GM19438 (cell line): ENCODE measurements at regions not wholly inside any gene's neighbourhood (a gene's known extent, or its start where the extent isn't known, plus 50 kb on each side); places are given as distances from the start of the nearest gene placed in this dataset.

ENCODE experiments used
- ATAC-seq: cut with Tn5 transposase; IDR thresholded peaks from one replicate; pipeline ENCODE4 v1.9.1; 2021; ENCODE audit warnings: low read depth; ENCODE audit not compliant: unreplicated experiment

DNA sequence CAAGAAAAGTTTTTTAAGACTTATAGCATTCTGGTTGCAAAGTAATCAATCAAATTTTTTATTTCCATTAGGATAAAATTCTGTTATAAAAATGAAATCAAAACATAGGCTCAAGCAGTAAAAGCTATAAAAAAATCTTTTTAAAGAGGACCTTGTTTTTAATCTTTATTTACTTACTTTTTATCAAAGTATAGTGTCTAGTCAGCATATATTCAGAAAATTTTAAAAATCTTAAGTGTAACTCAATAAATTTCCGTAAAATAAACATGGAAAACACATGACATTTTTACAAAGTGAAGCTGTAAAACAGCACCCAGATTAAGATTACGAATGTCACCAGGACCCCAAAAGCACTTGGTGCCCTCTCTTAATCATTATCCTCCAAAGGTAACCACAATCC is 302.4 kb downstream of the TMEM161B start:
- no peak for ATAC-seq

DNA sequence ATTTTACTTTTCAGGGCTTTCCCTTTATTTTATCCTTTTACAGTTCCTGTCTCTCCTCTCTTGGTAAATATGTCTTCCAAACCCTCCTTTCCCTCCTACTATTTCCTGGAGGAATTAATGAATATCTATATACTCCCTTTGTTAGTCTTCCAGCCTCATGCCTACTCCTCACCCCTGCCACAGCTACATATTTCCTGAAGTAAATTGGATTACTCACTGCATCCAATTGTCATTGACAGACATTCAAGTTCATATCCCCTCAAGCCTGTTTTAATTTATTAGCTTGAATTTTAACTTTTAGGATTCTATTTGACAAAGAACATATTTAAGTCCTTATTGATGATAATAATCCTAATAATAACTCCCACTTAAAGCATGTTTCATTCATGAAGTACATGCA is 314.5 kb downstream of the TMEM161B start:
- ATAC-seq, result no peak

DNA sequence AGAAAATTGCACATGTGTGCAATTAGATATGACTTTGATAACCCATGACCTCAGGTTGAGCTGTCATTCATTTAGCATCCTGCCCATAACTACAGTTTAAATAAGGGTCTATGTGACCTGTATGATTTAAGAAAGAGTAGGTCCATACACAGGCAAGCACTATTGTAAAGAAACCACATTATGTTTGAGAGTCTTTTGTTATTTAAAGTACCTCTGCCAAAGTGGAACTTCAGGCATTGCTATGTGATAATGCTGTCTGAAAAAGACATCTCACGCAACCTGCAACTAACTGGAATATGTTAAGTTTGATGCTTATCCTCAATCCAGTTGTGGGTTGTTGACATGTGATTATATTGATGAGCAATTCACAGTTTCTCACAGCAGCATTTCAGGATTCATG is 317.0 kb downstream of the TMEM161B start:
- no peak for ATAC-seq

DNA sequence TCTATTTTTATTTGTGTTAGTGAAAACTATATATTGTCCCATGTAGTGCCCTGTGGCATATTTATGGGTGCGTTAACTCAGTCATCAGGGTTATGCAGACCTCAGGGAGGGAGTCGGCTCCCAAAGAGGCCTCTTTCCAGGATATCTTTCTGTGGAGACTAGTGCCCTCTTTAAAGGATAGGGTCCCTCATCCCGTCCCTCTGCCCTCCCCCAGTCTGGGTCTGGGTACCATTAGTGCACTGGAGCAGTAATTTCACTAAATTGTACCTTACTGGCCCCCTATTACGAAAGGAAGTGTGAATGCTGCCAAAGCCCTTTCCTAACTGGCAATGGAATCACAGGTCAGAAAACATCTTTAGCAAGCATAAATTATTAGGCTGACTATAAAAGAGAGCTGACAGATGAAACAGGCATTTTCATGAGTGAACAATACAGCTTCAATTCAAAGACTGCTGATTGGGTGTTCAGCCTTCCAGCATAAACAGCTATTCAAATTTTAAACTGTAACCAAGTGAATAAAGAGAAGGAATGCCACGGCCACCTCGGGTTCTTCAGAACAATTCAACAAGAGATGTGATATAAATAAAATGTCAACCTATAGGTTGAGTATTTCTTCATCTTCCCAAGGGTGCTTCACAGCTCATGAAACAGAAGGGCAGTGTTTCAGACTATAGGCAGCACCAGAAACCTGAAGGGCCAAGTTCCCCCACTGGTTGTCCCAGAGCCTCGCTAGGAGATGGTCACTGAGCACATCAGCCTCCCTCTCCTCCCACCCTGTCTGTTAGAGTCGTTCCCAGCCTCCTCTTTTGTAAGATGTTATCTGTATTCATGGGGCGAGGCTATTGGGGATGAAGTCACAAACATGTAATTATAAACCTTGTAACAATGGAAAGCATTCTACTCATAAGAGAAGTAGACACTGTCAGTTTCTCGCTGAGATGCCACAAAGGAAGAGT is 318.7 kb downstream of the TMEM161B start:
- no peak for ATAC-seq

DNA sequence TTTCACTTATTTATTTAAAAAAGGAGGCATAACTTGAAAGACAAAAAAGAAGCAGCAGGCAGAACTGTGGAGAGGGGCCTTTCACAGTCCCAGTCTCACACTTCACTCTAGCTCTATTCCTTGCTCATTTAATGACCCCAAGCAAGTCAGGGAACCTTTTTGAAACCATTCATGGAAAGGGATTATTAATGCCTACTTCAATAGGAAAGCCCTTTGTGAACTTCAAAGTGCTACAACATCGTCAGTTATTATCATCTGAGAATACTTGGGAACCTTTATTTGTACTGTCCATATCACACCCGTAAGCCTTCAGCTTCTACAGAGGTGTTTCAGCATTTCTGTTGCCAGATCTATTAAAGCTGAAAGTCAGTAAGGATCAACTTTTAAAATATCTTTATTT is 320.2 kb downstream of the TMEM161B start:
- no peak for ATAC-seq

DNA sequence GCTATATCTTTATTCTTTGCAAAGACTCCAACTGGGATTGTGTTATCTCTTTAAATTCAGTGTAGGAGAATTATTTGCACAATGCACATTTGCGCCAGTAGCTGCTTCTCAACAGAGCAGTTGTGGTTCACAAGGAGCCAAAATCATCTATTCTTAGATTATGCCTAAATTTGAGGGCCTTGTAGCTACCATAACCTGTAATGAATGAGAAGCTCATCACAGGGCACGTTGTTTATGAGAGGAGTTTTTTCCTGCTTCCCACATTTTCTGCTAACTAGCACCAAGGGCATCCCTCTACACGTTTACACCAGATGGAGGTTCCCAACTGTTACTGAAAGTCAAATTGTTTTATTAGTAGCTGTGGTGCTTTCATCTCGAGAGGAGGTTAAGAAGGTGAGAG is 322.4 kb downstream of the TMEM161B start:
- no peak for ATAC-seq

DNA sequence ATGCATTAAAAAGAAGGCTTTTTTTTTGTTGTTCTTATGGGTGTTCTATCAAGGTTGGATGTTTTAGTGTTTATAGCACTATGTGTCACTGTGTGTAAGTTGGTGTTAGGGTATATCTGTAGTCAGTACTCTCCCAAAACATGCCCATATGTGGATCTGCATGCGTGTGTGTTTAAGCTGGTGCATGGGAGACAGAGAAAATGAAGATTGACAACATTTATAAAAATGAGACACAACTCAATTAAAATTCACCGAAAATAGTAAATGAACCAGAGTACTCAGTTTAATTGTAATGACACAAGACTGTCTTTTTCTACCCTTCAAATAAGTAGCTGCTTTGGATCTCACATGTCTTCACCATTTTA is 323.4 kb downstream of the TMEM161B start:
- ATAC-seq, result no peak

DNA sequence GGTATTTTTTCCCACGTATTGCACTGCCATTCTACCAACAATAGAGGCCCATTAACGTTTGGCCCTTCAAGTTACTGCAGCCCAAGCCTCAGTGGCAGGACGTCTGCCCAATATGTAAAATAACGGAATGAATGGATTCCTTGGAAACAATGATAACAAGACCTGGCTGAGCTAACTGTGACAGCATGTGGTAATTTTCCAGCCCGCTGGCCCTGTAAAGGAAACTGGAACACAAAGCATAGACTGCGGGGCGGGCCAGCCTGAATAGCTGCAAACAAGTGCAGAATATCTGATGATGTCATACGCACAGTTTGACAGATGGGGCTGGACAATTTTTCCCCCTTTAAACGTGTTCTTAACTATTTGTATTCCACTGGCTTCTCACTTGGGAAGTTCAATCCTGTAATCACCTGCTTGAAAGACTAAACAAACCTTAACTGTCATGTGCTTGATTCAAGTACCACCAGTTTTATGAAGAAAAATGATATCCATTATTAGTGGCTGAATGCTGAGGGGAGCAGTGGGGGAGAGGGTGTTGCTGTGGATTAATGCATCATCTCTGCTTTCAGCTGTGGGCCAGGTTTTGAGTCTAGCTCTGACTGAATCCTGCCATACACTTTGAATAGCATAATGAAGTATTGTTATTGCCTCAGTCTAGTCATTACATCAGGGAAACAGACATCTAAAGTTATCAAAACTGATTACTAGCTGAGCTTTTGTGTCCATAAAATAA is 323.9 kb downstream of the TMEM161B start:
- no peak for ATAC-seq

DNA sequence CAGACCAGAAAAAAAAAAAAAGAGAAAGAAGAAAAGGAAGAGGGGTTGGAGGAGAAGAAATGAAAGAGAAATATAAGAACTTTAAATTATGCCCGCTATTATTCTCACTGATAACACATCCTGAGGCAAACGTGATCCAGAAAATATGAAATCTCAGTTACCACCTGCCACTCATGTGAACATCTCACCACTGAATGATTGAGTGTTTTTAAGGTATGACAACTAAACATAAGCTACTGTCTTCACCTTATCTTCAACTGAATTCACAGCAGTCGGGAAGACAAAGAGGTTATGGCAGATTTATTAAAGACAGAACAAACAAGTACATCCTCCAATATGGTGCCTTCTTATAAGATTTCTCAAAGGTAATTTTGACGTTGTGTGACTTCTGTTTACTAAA is 327.9 kb downstream of the TMEM161B start:
- no peak for ATAC-seq

DNA sequence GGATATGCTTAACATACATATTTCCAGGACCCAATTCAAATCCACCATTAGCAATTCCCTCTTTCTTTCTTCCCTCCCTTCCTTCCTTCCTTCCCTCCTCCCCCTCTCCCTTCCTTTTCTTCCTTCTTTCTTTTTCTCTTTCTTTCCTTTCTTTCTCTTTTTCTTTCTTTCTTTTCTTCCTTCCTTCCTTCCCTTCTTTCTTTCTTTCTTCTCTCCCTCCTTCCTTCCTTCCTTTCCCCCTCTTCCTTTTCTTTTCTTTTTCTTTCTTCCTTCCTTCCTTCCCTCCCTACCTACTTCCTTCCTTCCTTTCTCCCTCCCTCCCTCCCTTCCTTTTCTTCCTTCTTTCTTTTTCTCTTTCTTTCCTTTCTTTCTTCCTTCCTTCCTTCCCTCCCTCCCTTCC is 332.0 kb downstream of the TMEM161B start:
- ATAC-seq, result no peak

DNA sequence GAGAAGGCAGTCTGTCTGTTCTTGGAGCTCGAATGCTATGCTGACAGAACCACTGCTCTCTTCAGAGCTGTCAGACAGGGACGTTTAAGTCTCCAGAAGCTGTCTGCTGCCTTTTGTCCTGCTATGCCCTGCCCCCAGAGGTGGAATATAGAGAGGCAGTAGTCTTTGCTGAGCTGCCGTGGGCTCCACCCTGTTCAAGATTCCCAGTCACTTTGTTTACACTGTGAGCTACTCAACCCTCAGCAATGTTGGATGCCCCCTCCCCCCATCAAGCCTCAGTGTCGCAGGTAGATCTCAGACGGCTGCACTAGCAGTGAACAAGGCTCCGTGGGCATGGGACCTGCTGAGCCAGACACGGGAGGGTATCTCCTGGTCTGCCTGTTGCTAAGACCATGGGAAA is 344.2 kb downstream of the TMEM161B start:
- no peak for ATAC-seq

DNA sequence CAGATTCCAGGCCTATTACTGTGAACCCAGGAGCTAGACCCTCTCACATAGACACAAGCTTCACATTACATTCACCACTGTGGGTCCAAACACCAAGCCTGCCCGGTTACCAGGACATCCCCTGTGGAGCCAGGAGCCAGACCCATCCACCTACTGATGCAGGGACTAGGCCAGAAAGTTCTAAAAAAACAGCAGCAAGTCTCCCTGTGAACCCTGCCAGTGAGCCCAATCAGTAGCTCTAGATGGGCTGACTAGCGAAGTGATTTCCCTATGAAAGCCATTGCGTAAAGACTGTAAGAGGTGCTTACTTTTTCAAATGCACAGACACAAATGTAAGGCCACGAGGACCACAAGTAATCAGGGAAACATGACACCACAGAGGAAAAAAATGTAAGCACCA is 352.3 kb downstream of the TMEM161B start:
- ATAC-seq, result no peak

DNA sequence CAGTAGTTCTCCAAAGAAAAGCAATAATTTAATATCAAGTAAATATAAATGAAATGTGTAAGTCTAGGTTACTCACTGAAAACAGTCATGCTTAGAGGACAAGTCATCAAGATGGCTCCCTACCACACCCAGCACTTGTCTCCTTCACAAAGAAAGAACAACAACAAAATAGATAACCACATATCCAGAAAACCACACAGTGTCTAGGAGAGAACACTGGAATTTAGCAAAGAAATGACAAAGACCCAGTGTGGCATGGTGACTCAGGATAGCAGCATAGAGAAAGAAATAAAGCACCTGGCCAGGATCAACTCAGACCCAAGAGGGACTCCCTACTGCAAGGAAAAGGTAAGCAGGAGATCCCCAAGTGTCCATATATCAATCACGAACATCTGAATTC is 356.2 kb downstream of the TMEM161B start:
- no peak for ATAC-seq

DNA sequence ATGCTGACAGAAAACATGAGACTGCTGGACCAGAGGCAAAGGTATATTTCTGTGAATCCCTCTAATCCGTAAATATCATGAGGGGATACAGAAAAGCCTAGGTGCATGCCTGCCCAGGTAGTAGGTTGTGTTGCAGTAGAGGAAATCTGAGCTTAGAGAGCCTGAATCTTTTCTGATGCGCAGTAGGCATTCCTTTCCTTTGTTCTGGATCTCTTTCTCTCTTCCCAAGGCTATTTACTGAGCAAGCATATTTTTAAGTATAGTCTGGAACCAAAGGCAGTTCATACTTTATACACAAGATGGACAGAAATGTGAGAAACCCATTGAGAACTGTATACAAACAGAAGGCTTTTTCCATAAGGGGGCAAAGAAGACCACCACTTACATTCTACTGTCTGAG is 359.3 kb downstream of the TMEM161B start:
- ATAC-seq, result no peak

DNA sequence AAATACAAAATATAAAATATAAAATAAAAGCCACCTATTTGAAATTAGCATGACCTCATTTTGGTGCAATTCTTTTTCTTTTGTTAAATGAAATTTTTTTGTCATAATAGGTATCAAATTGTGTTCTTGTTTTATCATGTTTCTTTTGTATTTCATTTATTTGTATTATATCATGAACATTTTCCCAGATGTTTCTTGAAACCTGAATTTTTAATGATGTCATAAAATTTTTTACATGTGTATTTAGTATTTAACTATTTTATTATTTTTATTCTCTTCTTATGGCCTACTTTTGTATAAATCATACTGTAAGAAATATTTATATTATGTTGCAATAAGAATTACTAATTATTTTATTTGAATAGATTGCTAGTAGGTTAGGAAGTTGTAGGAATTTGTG is 361.7 kb downstream of the TMEM161B start:
- ATAC-seq, result no peak

DNA sequence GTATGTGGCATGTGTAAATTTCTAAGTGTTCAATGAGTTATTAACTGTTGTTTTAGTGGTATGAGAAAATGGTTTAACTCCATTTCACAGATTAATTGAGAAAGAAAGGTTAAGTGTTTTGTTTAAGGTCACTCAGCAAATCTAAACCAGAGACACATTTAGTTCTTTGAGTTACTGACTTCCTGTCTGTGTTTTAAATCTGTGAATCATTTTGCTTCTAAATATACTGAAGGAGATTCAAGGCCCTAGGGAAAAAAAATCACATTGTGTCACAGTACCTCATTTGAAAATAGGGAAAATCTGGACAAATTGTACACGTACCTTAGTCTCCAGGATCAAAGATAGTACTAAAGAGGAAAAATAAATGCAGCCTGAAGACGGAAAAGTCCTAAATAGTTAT is 368.2 kb downstream of the TMEM161B start:
- no peak for ATAC-seq

DNA sequence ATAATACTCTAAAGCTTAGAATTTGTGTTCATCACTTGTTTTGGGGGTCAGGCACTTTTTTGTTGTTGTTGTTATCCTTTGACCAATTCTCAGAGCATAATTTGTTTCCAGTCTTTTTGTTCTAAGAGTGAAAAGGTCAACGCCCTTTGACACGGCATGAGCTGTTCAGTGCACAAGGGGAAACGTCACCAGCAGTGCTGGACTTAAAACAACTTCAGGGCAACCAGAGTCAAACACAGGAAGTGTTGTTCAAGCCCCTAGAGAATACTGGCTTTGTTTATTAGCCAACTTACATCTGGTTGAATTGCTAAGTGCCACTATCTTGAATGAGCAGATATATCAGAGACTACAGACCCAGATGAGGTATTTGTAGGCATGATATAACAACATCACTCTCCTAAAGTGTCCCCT is 368.9 kb downstream of the TMEM161B start:
- no peak for ATAC-seq

DNA sequence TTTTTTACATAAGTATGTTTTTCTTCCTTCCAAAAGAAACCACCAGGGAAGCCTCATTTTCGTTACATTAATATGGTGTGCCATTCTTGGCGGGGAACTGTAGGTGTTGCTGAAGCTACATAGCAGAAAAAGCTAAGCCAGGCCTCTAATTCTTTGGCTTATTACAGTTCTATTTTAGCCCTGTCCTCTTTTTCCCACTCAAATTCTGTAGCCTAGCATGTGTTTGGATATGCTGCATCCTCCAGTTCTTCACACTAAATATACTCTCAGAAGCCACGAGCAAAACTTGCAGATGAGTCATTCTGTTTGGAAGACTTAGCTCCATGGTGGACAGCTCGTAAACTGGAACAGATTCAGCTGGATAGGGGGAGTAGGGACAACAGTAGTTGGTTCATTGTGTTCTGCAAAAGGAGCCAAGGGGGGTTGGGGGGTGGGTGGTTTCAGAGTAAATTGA is 369.4 kb downstream of the TMEM161B start:
- no peak for ATAC-seq

DNA sequence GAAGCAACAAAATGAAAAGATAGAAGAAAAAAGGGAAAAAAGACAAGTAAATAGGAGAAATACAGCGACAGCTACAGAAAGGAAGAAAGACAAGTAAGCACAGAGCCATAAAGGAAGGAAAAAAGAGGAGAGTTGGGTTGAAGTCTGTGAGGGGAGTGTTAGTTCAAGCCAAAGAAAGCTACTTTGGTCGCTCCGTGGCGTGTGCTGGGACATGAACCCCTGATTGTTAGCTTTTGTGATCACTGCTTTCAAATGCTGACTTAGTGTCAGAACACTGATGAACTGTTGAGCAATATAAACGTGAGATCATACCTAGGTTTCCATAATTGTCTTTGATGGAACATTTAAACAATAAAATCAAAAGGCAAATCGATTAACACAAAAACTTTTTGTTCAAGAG is 370.1 kb downstream of the TMEM161B start:
- no peak for ATAC-seq

DNA sequence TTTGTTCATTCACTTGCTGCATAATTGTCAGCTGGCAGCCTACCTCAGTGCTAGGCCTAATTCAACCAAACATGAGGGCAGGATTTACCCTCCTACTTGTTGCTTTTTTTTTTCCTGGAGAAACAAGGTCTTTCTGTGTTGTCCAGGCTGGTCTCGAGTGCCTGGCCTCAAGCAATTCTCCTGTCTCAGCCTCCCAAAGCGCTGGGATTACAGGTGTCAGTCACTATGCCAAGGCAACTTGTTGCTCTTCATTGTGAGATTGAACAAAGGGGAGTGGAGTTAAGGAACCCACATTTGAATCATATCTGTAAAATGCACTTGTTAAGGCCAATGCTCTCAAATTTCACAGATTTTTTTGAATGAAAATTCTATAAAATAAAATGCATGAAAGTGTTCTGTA is 380.5 kb downstream of the TMEM161B start:
- no peak for ATAC-seq

DNA sequence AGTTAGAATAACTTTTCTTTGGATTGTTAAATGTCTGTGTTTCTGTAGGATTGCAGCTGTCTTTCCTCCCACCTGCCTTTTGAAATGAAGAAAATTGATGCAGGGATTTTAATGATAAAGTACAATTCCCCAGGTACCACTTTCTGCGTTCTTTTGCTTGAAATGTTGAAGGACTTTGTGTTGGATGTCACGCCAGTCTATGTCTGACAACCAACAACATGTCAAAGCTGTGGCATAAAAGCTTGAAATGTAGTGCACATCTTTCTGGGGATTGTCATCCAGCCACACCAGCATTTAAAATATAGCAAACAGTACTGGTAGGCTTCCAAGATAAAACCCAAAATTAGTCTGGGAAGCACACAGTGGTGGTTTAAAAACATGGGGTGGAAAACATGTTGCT is 381.4 kb downstream of the TMEM161B start:
- ATAC-seq, result no peak

DNA sequence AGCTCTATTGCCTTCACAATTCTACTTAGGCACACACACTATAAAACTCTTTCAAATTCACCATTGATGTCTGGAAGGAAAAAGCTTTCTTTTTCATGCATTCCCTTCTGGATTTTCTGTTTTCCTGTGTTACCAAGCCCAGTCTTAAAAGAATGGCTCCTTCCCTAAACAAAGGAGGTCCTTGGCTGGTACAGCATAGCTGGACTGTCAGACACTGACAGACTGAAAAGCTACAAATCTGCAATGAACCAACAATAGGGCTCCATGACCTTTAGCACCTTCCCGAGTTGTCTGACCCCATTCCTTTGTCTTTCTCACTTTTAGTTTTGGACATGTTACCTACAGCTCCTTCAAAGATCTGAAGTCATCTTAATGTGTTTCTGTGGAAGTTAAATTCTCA is 382.5 kb downstream of the TMEM161B start:
- no peak for ATAC-seq
